GM12865 (cell line): ENCODE measurements at regions not wholly inside any gene's neighbourhood (a gene's known extent, or its start where the extent isn't known, plus 50 kb on each side); places are given as distances from the start of the nearest gene placed in this dataset.

Experiments
- DNase-seq: peaks from one replicate; pipeline ENCODE4 v3.0.0; 2010; ENCODE audit warnings: low read depth
- H3K4me3 ChIP-seq: 2 replicates; pipeline ENCODE4 v1.5.1; 2011; ENCODE audit warnings: mild to moderate bottlenecking, low read depth, low read length, control low read depth
- CTCF ChIP-seq: IDR thresholded peaks from 2 replicates; pipeline ENCODE4 v1.5.1; 2011; ENCODE audit warnings: low read length, control low read depth, low read depth, inconsistent platforms; ENCODE audit not compliant: insufficient read depth; ENCODE audit errors: missing control alignments

- no peak for TF ChIP-seq CTCF
- DNase-seq, result no peak
- H3K4me3 ChIP-seq, result no peak overlapping the region
Observed at GRCh38 chr1:25091658-25092057, 140.6 kb downstream of the SYF2 start.

- DNase-seq, result no peak
- no peak for TF ChIP-seq CTCF
- no peak overlapping the region for H3K4me3 ChIP-seq
Observed at GRCh38 chr1:25090707-25091422, 141.4 kb downstream of the SYF2 start.

- H3K4me3 ChIP-seq, result no peak overlapping the region
- no peak for DNase-seq
- no peak for TF ChIP-seq CTCF
Observed at GRCh38 chr1:25089772-25090171, 142.5 kb downstream of the SYF2 start.

- H3K4me3 ChIP-seq, result no peak overlapping the region
- TF ChIP-seq CTCF, result no peak
- no peak for DNase-seq
Observed at GRCh38 chr1:25088946-25089345, 143.4 kb downstream of the SYF2 start.

- no peak for DNase-seq
- TF ChIP-seq CTCF, result no peak
- H3K4me3 ChIP-seq, result no peak overlapping the region
Observed at GRCh38 chr1:25088180-25088701, 144.1 kb downstream of the SYF2 start.

- DNase-seq, result no peak
- no peak for TF ChIP-seq CTCF
Observed at GRCh38 chr1:25086518-25087079, 145.7 kb downstream of the SYF2 start.

More at GRCh38 chr1:25086518-25087079, 145.7 kb downstream of the SYF2 start:
- H3K4me3 ChIP-seq, result no peak overlapping the region
